Ishikawa (cell line): ENCODE measurements at regions not wholly inside any gene's neighbourhood (a gene's known extent, or its start where the extent isn't known, plus 50 kb on each side); places are given as distances from the start of the nearest gene placed in this dataset.

Source experiments
- CEBPB ChIP-seq: IDR thresholded peaks from 2 replicates; pipeline ENCODE4 v1.6.1; 2012
- CREB1 ChIP-seq: IDR thresholded peaks from 2 replicates; pipeline ENCODE4 v1.6.1; 2012; ENCODE audit warnings: low read depth
- EGR1 ChIP-seq: IDR thresholded peaks from 2 replicates; pipeline ENCODE4 v1.6.1; 2012
- EP300 ChIP-seq: IDR thresholded peaks from 2 replicates; pipeline ENCODE4 v1.6.1; 2012; ENCODE audit warnings: borderline replicate concordance
- FOXM1 ChIP-seq: IDR thresholded peaks from 2 replicates; pipeline ENCODE4 v1.6.1; 2012; ENCODE audit warnings: low read depth, borderline replicate concordance
- MAX ChIP-seq: IDR thresholded peaks from 2 replicates; pipeline ENCODE4 v1.6.1; 2012
- NFIC ChIP-seq: IDR thresholded peaks from 2 replicates; pipeline ENCODE4 v1.6.1; 2012
- RAD21 ChIP-seq: IDR thresholded peaks from 2 replicates; pipeline ENCODE4 v1.6.1; 2012; ENCODE audit warnings: low read depth
- REST ChIP-seq: IDR thresholded peaks from 2 replicates; pipeline ENCODE4 v1.6.1; 2012; ENCODE audit warnings: low read depth, mild to moderate bottlenecking
- TAF1 ChIP-seq: IDR thresholded peaks from 2 replicates; pipeline ENCODE4 v1.6.1; 2012; ENCODE audit warnings: low read depth, mild to moderate bottlenecking
- TCF12 ChIP-seq: IDR thresholded peaks from 2 replicates; pipeline ENCODE4 v1.6.1; 2012; ENCODE audit warnings: low read depth
- TEAD4 ChIP-seq: IDR thresholded peaks from 2 replicates; pipeline ENCODE4 v1.6.1; 2012
- USF1 ChIP-seq: IDR thresholded peaks from 2 replicates; pipeline ENCODE4 v1.6.1; 2012
- YY1 ChIP-seq: IDR thresholded peaks from 2 replicates; pipeline ENCODE4 v1.6.1; 2012; ENCODE audit warnings: low read depth
- ZBTB7A ChIP-seq: IDR thresholded peaks from 2 replicates; pipeline ENCODE4 v1.6.1; 2012; ENCODE audit warnings: low read depth

- no peak for TF ChIP-seq TAF1
- no peak for TF ChIP-seq MAX
- no peak for TF ChIP-seq FOXM1
- no peak for TF ChIP-seq TEAD4
- no peak for TF ChIP-seq ZBTB7A
- TF ChIP-seq NFIC, result no peak
- no peak for TF ChIP-seq RAD21
- no peak for TF ChIP-seq USF1
- no peak for TF ChIP-seq TCF12
- TF ChIP-seq CREB1, result no peak
- TF ChIP-seq EGR1, result no peak
- no peak for TF ChIP-seq CEBPB
- no peak for TF ChIP-seq REST
- TF ChIP-seq YY1, result no peak
- no peak for TF ChIP-seq EP300
These were observed 121.7 kb downstream of the IRX5 start for GRCh38 chr16:55052348-55052734.

- TF ChIP-seq ZBTB7A (no peak), NFIC (no peak), TEAD4 (no peak), YY1 (no peak), MAX (no peak), FOXM1 (no peak), EGR1 (no peak), CEBPB (no peak), EP300 (no peak), REST (no peak), USF1 (no peak), CREB1 (no peak), RAD21 (no peak), TCF12 (no peak), TAF1 (no peak)
These were observed 122.2 kb downstream of the IRX5 start for GRCh38 chr16:55052741-55053415.

GRCh38 chr16:55055262-55055661 lies 124.6 kb downstream of the IRX5 start:
- TF ChIP-seq YY1, result no peak
- TF ChIP-seq RAD21, result no peak
- no peak for TF ChIP-seq CREB1
- no peak for TF ChIP-seq FOXM1
- no peak for TF ChIP-seq CEBPB
- no peak for TF ChIP-seq REST
- TF ChIP-seq MAX, result no peak
- no peak for TF ChIP-seq NFIC

- TF ChIP-seq NFIC (no peak), TEAD4 (no peak), CREB1 (no peak), FOXM1 (no peak), MAX (no peak), EGR1 (no peak), USF1 (no peak), TCF12 (no peak), REST (no peak), CEBPB (no peak), EP300 (no peak), YY1 (no peak)
These were observed 126.1 kb downstream of the IRX5 start for GRCh38 chr16:55056585-55057401.
